ENCODE measurements at regions not wholly inside any gene's neighbourhood (a gene's known extent, or its start where the extent isn't known, plus 50 kb on each side); places are given as distances from the start of the nearest gene placed in this dataset.
A peak's percentile ranks its signal among the peaks of the same experiment; 100 is the strongest.

- DNase-seq (ENCODE audit: insufficient read length, low spot score) (no peak), FAIRE-seq (no peak)
- TF ChIP-seq POLR2A (IDR thresholded peaks at IDR 0.05; ENCODE audit: low read depth, low read length) = no peak
Observed at GRCh38 chr20:60124776-60125381, 166.7 kb downstream of the CDH26 start.

GRCh38 chr20:60125513-60125912, 167.3 kb downstream of the CDH26 start:
- no peak for DNase-seq (ENCODE audit: insufficient read length, low spot score)
- no peak for TF ChIP-seq POLR2A (IDR thresholded peaks at IDR 0.05; ENCODE audit: low read depth, low read length)
- no peak for FAIRE-seq

DNA sequence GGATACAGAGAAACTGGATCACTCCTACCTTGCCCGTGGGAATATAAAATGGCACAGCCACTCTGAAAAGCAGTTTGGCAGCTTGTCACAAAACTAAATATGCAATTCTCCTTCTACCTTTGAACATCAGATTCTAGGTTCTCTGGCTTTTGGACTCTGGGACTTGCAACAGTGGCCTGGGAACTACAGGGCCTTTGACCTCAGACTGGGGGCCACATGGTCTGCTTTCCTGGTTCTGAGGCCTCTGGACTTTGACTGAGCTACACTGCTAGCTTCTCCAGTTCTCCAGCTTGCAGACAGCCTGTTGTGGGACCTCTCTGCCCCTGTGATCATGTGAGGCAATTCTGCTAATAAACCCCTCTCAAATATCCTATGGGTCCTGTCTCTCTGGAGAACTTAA, 168.8 kb downstream of the CDH26 start:
- DNase-seq (ENCODE audit: insufficient read length, low spot score) (no peak), FAIRE-seq (no peak)
- no peak for TF ChIP-seq POLR2A (IDR thresholded peaks at IDR 0.05; ENCODE audit: low read depth, low read length)

GRCh38 chr20:60131375-60131774, 173.2 kb downstream of the CDH26 start:
- no peak for DNase-seq (ENCODE audit: insufficient read length, low spot score)
- no peak for FAIRE-seq
- no peak for TF ChIP-seq POLR2A (IDR thresholded peaks at IDR 0.05; ENCODE audit: low read depth, low read length)

- no peak for DNase-seq (ENCODE audit: insufficient read length, low spot score)
- TF ChIP-seq POLR2A (IDR thresholded peaks at IDR 0.05; ENCODE audit: low read depth, low read length) = no peak
- FAIRE-seq = no peak
Observed at GRCh38 chr20:60132162-60132826, 174.1 kb downstream of the CDH26 start.

- FAIRE-seq (no peak), DNase-seq (ENCODE audit: insufficient read length, low spot score) (no peak)
- no peak for TF ChIP-seq POLR2A (IDR thresholded peaks at IDR 0.05; ENCODE audit: low read depth, low read length)
Observed at GRCh38 chr20:60132827-60133670, 174.8 kb downstream of the CDH26 start.

GRCh38 chr20:60135276-60135675, 177.1 kb downstream of the CDH26 start:
- FAIRE-seq = no peak
- DNase-seq (ENCODE audit: insufficient read length, low spot score) = no peak
- TF ChIP-seq POLR2A (IDR thresholded peaks at IDR 0.05; ENCODE audit: low read depth, low read length) = no peak

DNA sequence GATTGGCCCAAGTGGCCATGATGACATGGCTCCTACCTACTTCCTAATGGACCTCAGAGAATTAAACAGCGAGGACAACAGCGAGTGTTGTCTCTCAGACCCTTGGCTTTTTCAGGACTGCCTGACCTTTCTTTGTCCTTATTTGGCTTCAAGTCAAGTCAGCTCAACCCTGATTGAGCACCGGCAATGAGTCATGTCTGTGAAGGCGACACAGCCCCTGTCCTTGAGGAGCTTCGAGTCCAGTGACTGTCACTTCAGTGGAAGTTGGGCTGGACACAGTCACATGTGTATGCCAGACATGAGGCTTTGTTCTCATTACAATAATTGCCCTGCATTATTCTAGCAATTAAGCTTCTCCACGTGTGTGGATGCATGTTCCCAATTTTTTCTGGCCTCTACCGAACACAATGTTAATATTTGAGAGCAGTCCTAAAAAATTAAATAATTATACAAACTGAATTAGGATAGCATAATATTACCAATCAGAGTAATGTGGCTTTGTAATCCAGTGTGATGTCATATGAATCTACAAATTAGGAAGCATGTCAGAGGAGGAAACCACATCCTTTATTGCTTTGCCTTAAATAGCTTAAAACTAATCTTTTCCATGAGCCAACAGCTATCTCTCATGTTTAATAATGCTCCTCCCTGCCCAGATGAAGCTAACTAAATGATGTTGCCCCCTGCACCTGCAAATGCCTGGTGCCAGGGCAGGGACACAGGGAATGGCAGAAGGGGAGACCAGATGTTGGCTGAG, 178.6 kb downstream of the CDH26 start:
- no peak for FAIRE-seq
- no peak for TF ChIP-seq POLR2A (IDR thresholded peaks at IDR 0.05; ENCODE audit: low read depth, low read length)
- no peak for DNase-seq (ENCODE audit: insufficient read length, low spot score)

DNA sequence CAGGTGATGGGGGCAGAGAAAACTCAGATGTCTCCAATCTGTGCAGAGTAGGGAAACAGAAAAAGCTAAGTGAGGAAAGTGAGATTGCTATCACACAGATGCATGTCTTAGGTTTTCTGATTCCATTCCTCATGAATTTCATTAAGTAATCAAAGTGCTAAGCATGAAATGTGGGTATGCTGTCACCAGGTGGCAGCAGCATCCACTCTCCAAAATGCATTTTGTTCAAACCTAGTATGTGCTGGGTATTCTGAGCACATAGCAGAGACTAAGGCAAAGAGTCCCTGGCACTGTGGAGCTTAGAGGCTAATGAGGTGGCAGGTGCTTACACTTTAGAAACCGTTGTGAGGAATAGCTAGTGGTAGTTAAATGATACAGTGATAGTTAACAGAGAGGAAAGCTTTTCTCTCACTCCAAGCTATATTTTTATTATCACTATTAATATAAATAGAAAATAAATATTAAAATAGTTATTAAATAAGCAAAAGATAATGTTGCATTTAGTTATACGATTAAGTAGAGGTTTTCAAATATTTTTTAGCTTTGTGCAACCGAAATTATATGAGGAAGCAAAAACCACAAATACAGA, 179.5 kb downstream of the CDH26 start:
- DNase-seq (ENCODE audit: insufficient read length, low spot score) (peak; percentile 29), FAIRE-seq (no peak)
- TF ChIP-seq POLR2A (IDR thresholded peaks at IDR 0.05; ENCODE audit: low read depth, low read length) = no peak

GRCh38 chr20:60138256-60139220, 180.3 kb downstream of the CDH26 start:
- FAIRE-seq = no peak

GRCh38 chr20:60139663-60140446, 181.6 kb downstream of the CDH26 start:
- FAIRE-seq (no peak), DNase-seq (ENCODE audit: insufficient read length, low spot score) (no peak)
- no peak for TF ChIP-seq POLR2A (IDR thresholded peaks at IDR 0.05; ENCODE audit: low read depth, low read length)

More at GRCh38 chr20:60138256-60139220, 180.3 kb downstream of the CDH26 start:
- peak; percentile 33; the same call in 1 of the 2 replicates for TF ChIP-seq POLR2A (IDR thresholded peaks at IDR 0.05; ENCODE audit: low read depth, low read length)
- peak; percentile 29 for DNase-seq (ENCODE audit: insufficient read length, low spot score)

DNA sequence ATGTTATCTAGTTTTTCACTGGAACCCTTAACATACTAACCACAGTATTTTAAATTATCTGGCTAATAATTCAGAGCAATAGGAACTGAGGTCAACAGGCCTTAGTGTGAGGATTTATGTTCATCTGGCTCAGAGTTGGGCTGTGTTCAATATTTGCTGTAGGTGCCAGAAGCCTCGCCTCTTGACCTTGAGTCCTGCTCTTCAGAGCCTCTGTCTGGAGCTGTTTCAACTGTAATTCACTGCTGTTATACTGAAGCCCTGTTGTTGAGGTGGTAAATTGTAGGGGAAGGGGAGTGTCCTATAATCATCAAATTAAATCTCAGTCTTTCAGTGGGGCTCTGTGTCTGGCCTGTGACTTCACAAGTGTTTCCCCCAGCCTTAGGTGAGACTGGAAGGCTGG, 184.4 kb downstream of the CDH26 start:
- DNase-seq (ENCODE audit: insufficient read length, low spot score) = no peak
- TF ChIP-seq POLR2A (IDR thresholded peaks at IDR 0.05; ENCODE audit: low read depth, low read length) = no peak
- FAIRE-seq = no peak
